Pancreas (tissue), 10 donors: ENCODE measurements at regions not wholly inside any gene's neighbourhood (a gene's known extent, or its start where the extent isn't known, plus 50 kb on each side); places are given as distances from the start of the nearest gene placed in this dataset.
A peak's percentile ranks its signal among the peaks of the same experiment; 100 is the strongest.

Source experiments
- ATAC-seq, 4 donors: fragments of 200-7000 bp; cut with Tn5 transposase; one replicate each; pipeline versions ENCODE4 v1.8.0 to v1.9.1; 2020; ENCODE audit warnings: mild to moderate bottlenecking in 4 of 4, moderate library complexity in 4 of 4
- DNase-seq, 6 donors: peaks; one replicate each; pipeline ENCODE4 v3.0.0-alpha.2; 2020
- FAIRE-seq: peaks from 2 replicates; lab custom pipeline; 2012; peaks lifted over from hg19 to GRCh38; lab: Jason Lieb, UNC
- H3K27ac ChIP-seq, 4 donors: fragments of 200-600 bp; sonication (generic); 1 replicate in 3 of 4; 2 replicates in 1 of 4; pipeline versions ENCODE4 v1.5.0 to v1.8.0; 2020
- H3K27me3 ChIP-seq, 4 donors: fragments of 200-600 bp; one replicate each; pipeline ENCODE4 v1.8.0; 2021
- H3K36me3 ChIP-seq, 3 donors: fragments of 200-600 bp; sonication (generic) in 1 of 3; one replicate each; pipeline versions ENCODE4 v1.5.0 to v1.8.0; 2020 to 2021
- H3K4me1 ChIP-seq, 3 donors: fragments of 200-600 bp; one replicate each; pipeline ENCODE4 v1.8.0; 2021
- H3K4me3 ChIP-seq, 4 donors: fragments of 200-600 bp; sonication (generic) in 2 of 4; one replicate each; pipeline versions ENCODE4 v1.5.0 to v1.8.0; 2020 to 2021
- H3K9me3 ChIP-seq, 4 donors: fragments of 200-600 bp; one replicate each; pipeline ENCODE4 v1.8.0; 2021
- CTCF ChIP-seq, 4 donors: fragments of 200-600 bp; sonication (generic) in 3 of 4; IDR thresholded peaks; one replicate each; pipeline versions ENCODE4 v1.5.0 to v1.8.0; 2021; ENCODE audit warnings: antibody characterized with exemption in 4 of 4
- whole genome bisulfite sequencing, 2 donors: extraction: QIAGEN DNeasy Blood & Tissue Kit; methylation state at CpG; one replicate each; pipeline ENCODE4 v1.1.7; 2013; 5-methylcytosine and 5-hydroxymethylcytosine counted together
- intact Hi-C, 3 donors: fragments of 100-400 bp; cut with DNase I; formaldehyde crosslinking; loops; one replicate each; pipeline versions ENCODE4 v1.11.1 to v1.14.2; 2022
- donor health status: healthy with polysubstance abuse.
- donor health status: DM: no; HTN: no; CAD: no; lungs with moderate emphysema.
- donor health status: DM: no; HTN: no; CAD: no.
- donor health status: control.
- donor health status: control.
- donor health status: Bipolar disorder and iron deficiency.
- donor health status: DM: yes; HTN: yes; CAD: no.
- donor health status: DM: no; HTN: no; CAD: no.
- donor health status: DM: no; HTN: no; CAD: no.
- donor health status: DM: yes; HTN: yes; CAD: no.

GRCh38 chr17:11182430-11182829 lies 58.6 kb upstream of the SHISA6 start:
- Histone ChIP-seq H3K4me1 (no peaks in the 10 kb centered on the region), H3K27ac (no peak overlapping the region), H3K4me3 (no peak overlapping the region), H3K36me3 (no peaks in the 10 kb centered on the region), H3K27me3 (peaks cover 0 to 5% (median 2%) of the 10 kb centered on the region in 4 donors), H3K9me3 (no peaks in the 10 kb centered on the region)
- no peak for TF ChIP-seq CTCF (IDR thresholded peaks at IDR 0.05)
- DNase-seq: no peak
- peak in 1 of 4 donors; percentile 24 for ATAC-seq
- intact Hi-C loops: no loop called here
- 37 to 65% methylated on average over 3 of the region's 3 CpGs for WGBS, 2 donors
- no peak for FAIRE-seq

- TF ChIP-seq CTCF (IDR thresholded peaks at IDR 0.05): no peak
- no peaks in the 10 kb centered on the region for H3K36me3 ChIP-seq
- no peaks in the 10 kb centered on the region for H3K27me3 ChIP-seq
- no peak overlapping the region for H3K4me3 ChIP-seq
- no peaks in the 10 kb centered on the region for H3K4me1 ChIP-seq
- no peak for DNase-seq
- 42 to 55% methylated on average over 3 of the region's 3 CpGs for WGBS, 2 donors
- no peak for ATAC-seq
- H3K27ac ChIP-seq: no peak overlapping the region
- intact Hi-C loops: no loop called here
- FAIRE-seq: no peak
- H3K9me3 ChIP-seq: no peaks in the 10 kb centered on the region
Observed at GRCh38 chr17:11178581-11178980, 62.4 kb upstream of the SHISA6 start.

- no peaks in the 10 kb centered on the region for H3K36me3 ChIP-seq
- FAIRE-seq: no peak
- no peak for DNase-seq
- intact Hi-C loops: no loop called here
- no peak for ATAC-seq
- H3K27ac ChIP-seq: no peak overlapping the region
- H3K27me3 ChIP-seq: no peaks in the 10 kb centered on the region
- no peaks in the 10 kb centered on the region for H3K4me1 ChIP-seq
- H3K4me3 ChIP-seq: no peak overlapping the region
- no peak for TF ChIP-seq CTCF (IDR thresholded peaks at IDR 0.05)
- H3K9me3 ChIP-seq: no peaks in the 10 kb centered on the region
- WGBS, 2 donors: 15 to 21% methylated on average over 1 of the region's 1 CpG
Observed at GRCh38 chr17:11177340-11177739, 63.7 kb upstream of the SHISA6 start.

GRCh38 chr17:11176549-11176948 lies 64.5 kb upstream of the SHISA6 start:
- WGBS, 2 donors: 65 to 69% methylated on average over 7 of the region's 7 CpGs
- DNase-seq (no peak), FAIRE-seq (no peak), ATAC-seq (no peak)
- no peaks in the 10 kb centered on the region for H3K9me3 ChIP-seq
- TF ChIP-seq CTCF (IDR thresholded peaks at IDR 0.05): no peak
- intact Hi-C loops: no loop called here
- no peaks in the 10 kb centered on the region for H3K36me3 ChIP-seq
- no peaks in the 10 kb centered on the region for H3K4me1 ChIP-seq
- H3K27me3 ChIP-seq: no peaks in the 10 kb centered on the region
- H3K27ac ChIP-seq: no peak overlapping the region
- H3K4me3 ChIP-seq: no peak overlapping the region

- WGBS, 2 donors: 35 to 39% methylated on average over 7 of the region's 7 CpGs
- no peak for ATAC-seq
- H3K4me3 ChIP-seq: no peak overlapping the region
- H3K4me1 ChIP-seq: no peaks in the 10 kb centered on the region
- H3K9me3 ChIP-seq: no peaks in the 10 kb centered on the region
- H3K36me3 ChIP-seq: no peaks in the 10 kb centered on the region
- no peaks in the 10 kb centered on the region for H3K27me3 ChIP-seq
- no peak for DNase-seq
- FAIRE-seq: no peak
- no peak overlapping the region for H3K27ac ChIP-seq
- TF ChIP-seq CTCF (IDR thresholded peaks at IDR 0.05): no peak
- intact Hi-C loops: no loop called here
Observed at GRCh38 chr17:11170881-11171280, 70.1 kb upstream of the SHISA6 start.
